T-helper 1 cell treated with Interleukin-12 subunit alpha and Interleukin-12 subunit beta and Interleukin-4 antibody, amounts not matched to agents 30 μg/mL and 1 μg/mL, for 36 hours (primary cell): ENCODE measurements at regions not wholly inside any gene's neighbourhood (a gene's known extent, or its start where the extent isn't known, plus 50 kb on each side); places are given as distances from the start of the nearest gene placed in this dataset.
A peak's percentile ranks its signal among the peaks of the same experiment; 100 is the strongest.

ENCODE experiments used
- H3K27ac Mint-ChIP-seq: one replicate; pipeline ENCODE4 v1.8.0; 2021; ENCODE audit warnings: mild to moderate bottlenecking, mixed read lengths
- H3K27me3 Mint-ChIP-seq: one replicate; pipeline ENCODE4 v1.8.0; 2021; ENCODE audit warnings: low read depth, mixed read lengths
- H3K36me3 Mint-ChIP-seq: one replicate; pipeline ENCODE4 v1.8.0; 2021; ENCODE audit warnings: low read depth, mixed read lengths
- H3K4me1 Mint-ChIP-seq: one replicate; pipeline ENCODE4 v1.8.0; 2021; ENCODE audit warnings: low read depth, mixed read lengths
- H3K4me3 Mint-ChIP-seq: one replicate; pipeline ENCODE4 v1.8.0; 2021; ENCODE audit warnings: mild to moderate bottlenecking, moderate library complexity, mixed read lengths
- H3K9me3 Mint-ChIP-seq: one replicate; pipeline ENCODE4 v1.8.0; 2021; ENCODE audit warnings: mixed read lengths

DNA sequence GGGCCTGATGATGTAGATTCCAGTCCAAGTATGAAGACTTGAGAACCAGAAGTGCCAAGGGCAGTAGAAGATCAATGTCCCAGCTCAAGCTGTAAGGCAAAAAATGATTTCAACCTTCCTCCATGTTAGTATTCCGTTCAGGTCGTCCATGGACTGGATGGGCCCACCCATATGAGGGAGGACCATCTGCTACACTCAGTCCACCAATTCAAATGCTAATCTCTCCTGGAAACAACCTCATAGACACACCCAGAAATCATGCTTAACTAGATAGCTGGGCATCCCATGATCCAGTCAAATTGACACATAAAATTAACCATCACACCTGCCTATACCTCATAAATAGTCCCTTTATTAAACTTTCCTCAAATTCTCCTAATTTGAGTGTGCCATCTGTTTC, 73.3 kb upstream of the NFASC start:
- Mint-ChIP-seq H3K4me1 (no peaks in the 10 kb centered on the region), H3K27me3 (peaks cover 7% of the 10 kb centered on the region), H3K27ac (no peak overlapping the region), H3K36me3 (no peaks in the 10 kb centered on the region), H3K9me3 (no peaks in the 10 kb centered on the region), H3K4me3 (no peak overlapping the region)

DNA sequence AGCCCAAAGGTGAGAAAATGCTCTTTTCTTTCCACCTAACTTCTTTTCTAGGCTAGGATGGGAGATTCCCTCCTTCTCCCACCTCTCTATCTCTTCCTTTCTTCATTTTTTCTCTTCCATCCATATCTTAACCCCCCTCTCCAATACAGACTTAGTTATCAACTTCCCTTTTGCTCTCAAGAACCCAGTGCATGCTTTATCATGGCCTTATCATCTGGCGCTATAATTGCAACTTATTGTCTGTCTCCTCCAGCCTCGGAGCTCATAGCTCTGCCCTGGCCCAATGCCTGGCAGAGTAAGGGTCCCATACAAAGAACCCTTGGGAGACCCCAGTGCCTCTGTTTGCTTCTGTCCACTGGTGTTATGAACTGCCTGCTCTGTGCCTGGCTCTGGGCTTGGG, 71.0 kb upstream of the NFASC start:
- no peak overlapping the region for H3K27ac Mint-ChIP-seq
- no peaks in the 10 kb centered on the region for H3K4me1 Mint-ChIP-seq

DNA sequence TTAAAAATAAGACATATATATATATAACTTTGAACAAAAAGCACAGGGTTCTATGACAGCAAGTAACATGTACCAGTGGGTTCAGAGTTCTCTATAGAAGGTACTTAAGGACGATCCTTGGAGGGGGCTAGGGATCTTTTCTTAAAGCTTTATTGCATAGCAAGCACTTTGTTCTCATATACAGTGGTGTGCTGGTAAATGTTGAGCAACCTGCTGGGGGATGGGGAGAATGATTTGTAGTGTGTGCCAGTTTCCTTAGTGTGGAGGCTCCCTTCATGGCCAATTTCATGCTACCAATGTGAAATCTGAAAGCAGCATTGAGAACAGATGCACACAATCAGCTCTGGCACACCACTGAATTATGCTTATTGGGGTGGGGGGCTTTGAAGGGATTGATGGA, 69.5 kb upstream of the NFASC start:
- no peaks in the 10 kb centered on the region for H3K9me3 Mint-ChIP-seq
- no peak overlapping the region for H3K4me3 Mint-ChIP-seq
- H3K27me3 Mint-ChIP-seq, result peaks cover 11% of the 10 kb centered on the region
- no peaks in the 10 kb centered on the region for H3K36me3 Mint-ChIP-seq
- H3K27ac Mint-ChIP-seq, result no peak overlapping the region
- no peaks in the 10 kb centered on the region for H3K4me1 Mint-ChIP-seq

More for the DNA sequence above, 71.0 kb upstream of the NFASC start:
- Mint-ChIP-seq H3K4me3 (no peak overlapping the region), H3K27me3 (peaks cover 10% of the 10 kb centered on the region), H3K9me3 (no peaks in the 10 kb centered on the region), H3K36me3 (no peaks in the 10 kb centered on the region)

DNA sequence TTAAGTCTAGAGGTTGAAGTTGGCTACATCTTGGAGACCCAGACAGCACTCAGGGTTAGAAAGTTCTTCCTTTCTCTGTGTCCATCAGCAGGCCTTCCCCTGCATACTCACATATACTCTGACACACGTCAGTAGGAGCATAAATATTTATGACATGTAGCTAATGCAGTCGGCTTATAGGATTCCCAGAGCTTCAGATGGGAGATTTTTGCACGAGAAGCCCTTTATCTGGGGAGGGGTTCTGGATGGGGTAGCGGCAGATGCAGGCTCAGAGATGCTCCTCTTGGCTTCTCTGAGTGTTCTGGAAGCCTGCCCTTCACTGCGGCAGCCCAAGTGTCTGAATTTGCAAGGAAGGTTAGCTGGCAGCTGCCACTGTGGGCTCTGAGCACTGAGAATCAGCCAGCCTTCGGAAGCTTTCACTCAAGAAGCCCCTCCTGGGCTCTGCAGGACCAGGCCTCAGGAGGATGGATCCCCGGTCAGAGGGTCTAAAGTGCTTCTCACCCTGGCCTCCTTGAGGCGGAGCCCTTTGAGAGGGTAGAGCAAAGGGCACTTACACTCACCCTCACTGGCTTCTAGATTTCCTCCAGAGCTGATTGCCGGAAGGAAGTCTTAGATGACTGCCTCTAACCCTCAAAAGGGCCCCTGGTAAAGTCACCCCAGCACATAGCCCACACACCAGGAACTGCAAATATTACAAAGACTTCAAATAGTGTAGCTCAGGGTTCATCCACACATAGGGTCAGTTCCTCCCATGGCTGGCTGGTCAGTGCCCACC, 68.1 kb upstream of the NFASC start:
- no peak overlapping the region for H3K27ac Mint-ChIP-seq
- H3K4me1 Mint-ChIP-seq, result peaks cover 2% of the 10 kb centered on the region
- no peak overlapping the region for H3K4me3 Mint-ChIP-seq
- peaks cover 11% of the 10 kb centered on the region for H3K27me3 Mint-ChIP-seq
- H3K9me3 Mint-ChIP-seq, result no peaks in the 10 kb centered on the region
- H3K36me3 Mint-ChIP-seq, result no peaks in the 10 kb centered on the region

DNA sequence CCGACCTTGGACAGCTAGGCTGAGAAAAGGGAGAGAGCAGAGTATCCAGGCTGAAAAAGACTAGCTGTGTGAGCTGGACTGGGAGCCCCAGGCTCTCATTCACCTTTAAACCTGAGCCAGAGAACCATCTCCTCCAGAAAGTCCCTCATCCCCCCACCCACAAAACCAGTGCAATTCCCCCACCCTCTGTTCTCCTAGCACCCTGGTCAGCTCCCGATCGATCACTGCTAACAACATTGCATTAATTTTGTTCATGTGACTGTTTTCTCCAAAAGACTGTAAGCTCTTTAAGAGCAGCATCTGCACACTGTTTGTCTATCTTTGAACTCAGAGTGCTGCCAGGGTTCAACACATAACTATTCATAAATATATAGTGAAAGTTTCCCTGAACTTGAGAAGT, 67.1 kb upstream of the NFASC start:
- no peak overlapping the region for H3K27ac Mint-ChIP-seq
- peaks cover 11% of the 10 kb centered on the region for H3K27me3 Mint-ChIP-seq
- no peaks in the 10 kb centered on the region for H3K9me3 Mint-ChIP-seq
- H3K4me1 Mint-ChIP-seq, result peaks cover 2% of the 10 kb centered on the region
- no peaks in the 10 kb centered on the region for H3K36me3 Mint-ChIP-seq
- H3K4me3 Mint-ChIP-seq, result no peak overlapping the region

DNA sequence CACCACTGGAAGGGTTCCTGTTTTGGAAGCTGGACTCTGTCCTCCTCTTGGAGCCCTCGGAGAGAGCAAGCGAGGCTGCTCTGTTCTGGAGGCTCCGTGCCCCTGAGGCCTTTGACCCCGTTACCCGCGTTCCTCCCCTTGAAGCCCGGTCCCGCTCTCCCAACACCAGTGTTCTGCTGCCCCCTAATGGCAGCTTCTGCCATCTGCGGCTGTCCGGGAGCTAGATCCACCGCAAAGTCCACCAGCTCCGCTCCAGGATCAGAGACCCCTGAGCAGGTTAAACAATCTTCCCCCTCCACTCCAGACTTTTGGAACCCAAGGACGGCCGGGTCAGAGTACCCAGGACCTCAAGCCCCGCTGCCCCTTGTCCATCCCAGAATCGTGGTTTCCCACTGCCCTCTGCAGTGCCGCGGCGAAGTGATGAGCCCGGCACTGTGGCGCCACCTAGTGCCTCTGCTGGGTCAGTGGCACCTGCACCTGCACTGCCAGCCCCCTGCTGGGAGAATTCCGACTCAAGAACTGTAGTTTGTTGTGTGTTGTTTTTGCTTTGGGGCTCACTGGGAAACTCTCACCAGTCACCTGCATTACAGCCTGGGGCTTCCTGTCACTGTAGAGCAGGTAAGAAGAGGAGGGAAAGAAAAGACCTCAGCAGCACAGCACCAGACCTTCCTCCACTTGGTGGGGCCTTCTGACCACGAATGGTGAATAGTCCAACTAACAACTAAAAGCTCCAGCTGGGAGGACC, 63.5 kb upstream of the NFASC start:
- Mint-ChIP-seq H3K27me3 (peaks cover 20% of the 10 kb centered on the region), H3K9me3 (no peaks in the 10 kb centered on the region), H3K27ac (peak overlapping the region; percentile 80), H3K4me1 (peaks cover 2% of the 10 kb centered on the region), H3K4me3 (peak overlapping the region; percentile 79), H3K36me3 (no peaks in the 10 kb centered on the region)

DNA sequence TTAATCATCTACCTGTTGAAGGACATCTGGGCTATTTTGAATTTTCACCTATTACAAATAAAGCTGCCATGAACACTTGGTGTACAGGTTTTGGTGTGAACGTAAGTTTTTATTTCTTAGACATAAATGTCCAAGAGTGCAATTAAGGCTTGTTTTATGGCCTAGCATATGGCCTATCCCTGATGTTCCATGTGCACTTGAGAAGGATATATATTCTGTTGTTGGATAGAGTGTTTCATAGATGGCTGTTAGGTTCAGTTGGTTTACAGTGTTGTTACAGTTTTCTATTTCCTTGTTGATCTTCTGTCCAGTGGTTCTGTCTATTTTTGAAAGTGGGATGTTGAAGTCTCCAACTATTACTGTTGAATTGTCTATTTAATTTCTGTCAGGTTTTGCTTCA, 61.2 kb upstream of the NFASC start:
- Mint-ChIP-seq H3K9me3 (no peaks in the 10 kb centered on the region), H3K27me3 (peaks cover 24% of the 10 kb centered on the region), H3K36me3 (no peaks in the 10 kb centered on the region), H3K4me3 (no peak overlapping the region), H3K27ac (no peak overlapping the region), H3K4me1 (peaks cover 2% of the 10 kb centered on the region)

DNA sequence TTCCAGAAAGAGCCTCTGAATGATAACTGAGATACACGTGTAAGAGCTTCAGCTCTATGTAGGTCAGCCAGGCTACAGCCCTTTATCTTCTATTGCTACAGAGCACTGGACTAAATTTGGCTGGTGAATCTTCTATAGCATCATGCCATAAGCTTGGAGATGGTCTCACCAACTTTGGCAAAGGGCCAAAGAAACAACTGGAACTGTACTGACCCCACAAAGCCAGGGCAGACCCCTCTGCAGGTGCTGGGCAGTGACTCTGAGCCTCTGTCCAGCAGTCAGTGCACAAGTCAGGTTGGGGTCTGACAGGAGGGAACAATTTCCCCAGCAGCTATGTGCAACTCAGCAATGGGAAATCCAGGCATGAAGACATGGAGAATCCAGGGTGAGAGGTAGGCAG, 57.8 kb upstream of the NFASC start:
- Mint-ChIP-seq H3K27me3 (peaks cover 38% of the 10 kb centered on the region), H3K4me1 (no peaks in the 10 kb centered on the region), H3K36me3 (no peaks in the 10 kb centered on the region), H3K4me3 (no peak overlapping the region), H3K9me3 (no peaks in the 10 kb centered on the region), H3K27ac (no peak overlapping the region)

DNA sequence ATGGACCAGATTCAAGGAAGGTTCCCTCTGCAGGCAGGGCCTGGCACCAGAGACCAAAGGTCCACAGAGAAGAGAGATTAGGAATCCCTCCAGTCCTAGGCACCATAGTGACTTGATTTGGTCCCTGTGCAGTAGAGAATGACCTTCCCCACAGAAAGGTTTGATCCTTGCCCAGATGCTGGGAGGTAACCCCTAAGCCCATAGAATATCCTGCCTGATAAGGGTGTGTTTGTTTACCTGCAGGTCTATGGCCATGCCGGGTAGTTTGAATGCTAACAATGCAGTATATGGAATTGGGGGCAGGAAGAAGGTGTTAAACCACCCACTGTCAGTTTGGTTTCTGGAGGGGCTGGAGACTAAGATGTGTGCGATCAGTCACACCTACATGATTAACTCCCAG, 57.1 kb upstream of the NFASC start:
- Mint-ChIP-seq H3K9me3 (no peaks in the 10 kb centered on the region), H3K27ac (no peak overlapping the region), H3K4me1 (no peaks in the 10 kb centered on the region), H3K27me3 (peaks cover 39% of the 10 kb centered on the region), H3K4me3 (no peak overlapping the region), H3K36me3 (no peaks in the 10 kb centered on the region)

DNA sequence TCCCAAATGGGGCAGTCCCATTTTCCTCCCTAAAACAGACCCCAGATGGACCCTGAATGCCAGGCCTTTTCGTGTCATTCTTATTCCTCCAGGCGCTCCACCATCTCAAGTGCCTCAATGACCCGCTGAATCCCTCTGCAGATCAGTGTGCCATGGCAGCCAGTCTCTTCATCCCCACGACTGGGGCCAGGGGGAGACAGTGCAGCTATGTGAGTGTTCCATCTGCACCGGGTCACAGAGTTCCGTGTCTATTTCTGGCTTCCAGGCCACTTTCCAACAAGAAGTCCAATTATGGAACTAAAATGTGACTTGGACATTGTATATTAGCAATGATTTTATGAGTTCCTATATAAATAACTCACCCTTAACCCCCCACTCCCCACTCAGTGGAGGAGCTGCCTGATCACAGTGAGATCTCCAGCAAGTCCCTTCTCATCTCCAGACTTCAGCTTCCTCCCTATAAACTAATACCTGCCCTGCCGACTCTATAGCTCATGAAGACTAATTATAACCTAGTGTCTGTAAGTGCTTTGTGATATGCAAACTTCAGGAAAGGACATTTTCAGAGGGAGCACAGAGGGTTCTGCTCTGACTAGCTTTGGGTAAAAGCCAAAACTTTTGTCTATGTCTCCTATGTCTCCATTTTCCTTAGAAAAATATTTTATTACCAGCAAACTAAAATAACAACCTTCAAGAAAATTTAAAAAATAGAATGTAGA, 56.3 kb upstream of the NFASC start:
- peaks cover 39% of the 10 kb centered on the region for H3K27me3 Mint-ChIP-seq
- no peaks in the 10 kb centered on the region for H3K9me3 Mint-ChIP-seq
- H3K27ac Mint-ChIP-seq, result no peak overlapping the region
- no peak overlapping the region for H3K4me3 Mint-ChIP-seq
- no peaks in the 10 kb centered on the region for H3K36me3 Mint-ChIP-seq
- H3K4me1 Mint-ChIP-seq, result no peaks in the 10 kb centered on the region

DNA sequence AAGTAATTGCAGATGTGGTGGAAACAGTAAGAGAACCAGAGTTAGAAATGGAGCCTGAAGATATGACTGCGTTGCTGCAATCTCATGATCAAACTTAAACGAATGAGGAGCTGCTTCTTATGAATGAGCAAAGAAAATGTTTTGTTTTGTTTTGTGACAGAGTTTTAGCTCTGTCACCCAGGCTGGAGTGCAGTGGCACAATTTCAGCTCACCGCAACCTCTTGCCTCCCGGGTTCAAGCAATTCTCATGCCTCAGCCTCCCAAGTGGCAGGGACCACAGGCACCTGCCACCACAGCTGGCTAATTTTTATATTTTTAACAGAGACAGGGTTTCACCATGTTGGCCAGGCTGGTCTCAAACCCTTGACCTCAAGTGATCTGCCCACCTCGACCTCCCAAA, 53.3 kb upstream of the NFASC start:
- Mint-ChIP-seq H3K27me3 (peaks cover 31% of the 10 kb centered on the region), H3K4me1 (no peaks in the 10 kb centered on the region), H3K27ac (no peak overlapping the region), H3K4me3 (no peak overlapping the region), H3K9me3 (no peaks in the 10 kb centered on the region), H3K36me3 (no peaks in the 10 kb centered on the region)

DNA sequence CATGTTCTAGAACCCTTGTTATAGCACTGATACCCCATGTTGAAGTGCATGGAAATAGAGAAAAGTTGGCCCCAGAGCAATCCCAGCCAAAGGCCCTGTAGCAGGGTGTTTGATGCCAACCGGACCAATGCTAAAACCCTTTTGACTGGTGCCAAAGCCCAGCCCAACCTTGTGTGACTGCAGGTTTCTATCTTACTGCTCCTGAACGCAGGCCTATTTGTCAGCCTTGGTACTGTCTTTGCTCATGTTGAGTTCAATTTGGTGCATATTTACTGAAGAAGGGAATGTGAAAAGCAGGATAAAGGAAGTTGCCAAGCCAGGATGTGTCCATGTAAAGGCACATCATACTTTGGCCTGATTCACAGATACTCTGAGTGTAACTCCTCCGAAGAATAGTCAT, 51.7 kb upstream of the NFASC start:
- no peaks in the 10 kb centered on the region for H3K36me3 Mint-ChIP-seq
- no peak overlapping the region for H3K4me3 Mint-ChIP-seq
- H3K27me3 Mint-ChIP-seq, result peaks cover 34% of the 10 kb centered on the region
- H3K27ac Mint-ChIP-seq, result no peak overlapping the region
- H3K9me3 Mint-ChIP-seq, result no peaks in the 10 kb centered on the region
- no peaks in the 10 kb centered on the region for H3K4me1 Mint-ChIP-seq

DNA sequence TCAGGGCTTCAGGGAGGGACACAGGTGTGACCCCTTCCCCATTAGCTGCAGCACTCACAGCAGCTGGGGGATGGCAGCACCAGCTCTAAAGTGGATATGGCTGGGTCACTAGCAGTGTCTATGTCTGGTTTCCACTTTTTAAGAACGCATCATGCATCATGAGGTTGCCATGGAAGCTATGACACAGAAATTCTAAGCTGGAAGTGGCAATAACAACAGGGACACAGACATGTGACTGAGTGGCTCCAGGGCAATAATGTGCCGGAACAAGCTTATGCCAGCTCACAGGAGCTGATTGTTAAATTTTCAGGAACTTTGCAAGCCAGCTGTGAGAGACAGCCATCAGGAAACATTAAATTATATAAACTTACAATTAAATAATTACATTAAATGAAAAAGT, 51.2 kb upstream of the NFASC start:
- no peaks in the 10 kb centered on the region for H3K9me3 Mint-ChIP-seq
- H3K4me3 Mint-ChIP-seq, result no peak overlapping the region

More for the DNA sequence above, 51.2 kb upstream of the NFASC start:
- H3K36me3 Mint-ChIP-seq, result no peaks in the 10 kb centered on the region
- no peak overlapping the region for H3K27ac Mint-ChIP-seq
- peaks cover 29% of the 10 kb centered on the region for H3K27me3 Mint-ChIP-seq
- H3K4me1 Mint-ChIP-seq, result no peaks in the 10 kb centered on the region
